Astrocyte (in vitro differentiated cells and primary cell): ENCODE measurements at regions not wholly inside any gene's neighbourhood (a gene's known extent, or its start where the extent isn't known, plus 50 kb on each side); places are given as distances from the start of the nearest gene placed in this dataset.
"Not testable (repeated sequence)": the region's sequence is repeated elsewhere in the genome, so short reads cannot be mapped to it uniquely, and the experiment has no call there.

Experiments
- DNase-seq: peaks from one replicate; pipeline ENCODE4 v3.0.0-alpha.2; 2010; ENCODE audit warnings: low read depth
- FAIRE-seq: peaks from 2 replicates; lab custom pipeline; 2011; peaks lifted over from hg19 to GRCh38; lab: Jason Lieb, UNC
- H2AFZ ChIP-seq: 2 replicates; pipeline ENCODE4 v1.6.0; 2012; ENCODE audit warnings: low read depth, low read length, inconsistent platforms
- H3K27ac ChIP-seq: 2 replicates; pipeline ENCODE4 v1.5.1; 2011; ENCODE audit warnings: low read depth, low read length, inconsistent platforms
- H3K27me3 ChIP-seq: 2 replicates; pipeline ENCODE4 v1.6.0; 2011; ENCODE audit warnings: low read length, inconsistent platforms; ENCODE audit not compliant: insufficient read depth
- H3K36me3 ChIP-seq: 2 replicates; pipeline ENCODE4 v1.5.1; 2011; ENCODE audit warnings: low read length, inconsistent platforms; ENCODE audit not compliant: insufficient read depth
- H3K4me1 ChIP-seq: 2 replicates; pipeline ENCODE4 v1.5.1; 2011; ENCODE audit warnings: low read length, inconsistent platforms; ENCODE audit not compliant: insufficient read depth
- H3K4me2 ChIP-seq: 2 replicates; pipeline ENCODE4 v1.6.0; 2012; ENCODE audit warnings: low read length, inconsistent platforms
- H3K4me3 ChIP-seq: 2 replicates; pipeline ENCODE4 v1.5.1; 2011; ENCODE audit warnings: low read depth, mild to moderate bottlenecking, low read length, inconsistent platforms; ENCODE audit not compliant: insufficient read depth
- H3K79me2 ChIP-seq: 2 replicates; pipeline ENCODE4 v1.6.0; 2012; ENCODE audit warnings: mild to moderate bottlenecking, low read length, inconsistent platforms; ENCODE audit not compliant: insufficient read depth
- H3K9ac ChIP-seq: 2 replicates; pipeline ENCODE4 v1.6.0; 2012; ENCODE audit warnings: mild to moderate bottlenecking, low read length, inconsistent platforms
- H3K9me3 ChIP-seq: 2 replicates; pipeline ENCODE4 v1.5.1; 2012; ENCODE audit warnings: low read depth, mild to moderate bottlenecking, low read length, inconsistent platforms; ENCODE audit not compliant: insufficient read depth
- H4K20me1 ChIP-seq: 2 replicates; pipeline ENCODE4 v1.6.0; 2012; ENCODE audit warnings: low read length, inconsistent platforms; ENCODE audit not compliant: insufficient read depth
- H3K27ac Mint-ChIP-seq: one replicate; pipeline ENCODE4 v1.8.0; 2021; ENCODE audit warnings: mild to moderate bottlenecking, mixed read lengths; ENCODE audit not compliant: unreplicated experiment
- H3K27me3 Mint-ChIP-seq: one replicate; pipeline ENCODE4 v1.8.0; 2021; ENCODE audit warnings: low read depth, mixed read lengths; ENCODE audit not compliant: unreplicated experiment
- H3K36me3 Mint-ChIP-seq: one replicate; pipeline ENCODE4 v1.8.0; 2021; ENCODE audit warnings: low read depth, mixed read lengths; ENCODE audit not compliant: unreplicated experiment
- H3K4me1 Mint-ChIP-seq: one replicate; pipeline ENCODE4 v1.8.0; 2021; ENCODE audit warnings: low read depth, mixed read lengths; ENCODE audit not compliant: unreplicated experiment
- H3K4me3 Mint-ChIP-seq: one replicate; pipeline ENCODE4 v1.8.0; 2021; ENCODE audit warnings: mild to moderate bottlenecking, moderate library complexity, mixed read lengths; ENCODE audit not compliant: unreplicated experiment
- H3K9me3 Mint-ChIP-seq: one replicate; pipeline ENCODE4 v1.8.0; 2021; ENCODE audit warnings: mild to moderate bottlenecking, mixed read lengths; ENCODE audit not compliant: unreplicated experiment
- CTCF ChIP-seq: IDR thresholded peaks from 2 replicates; pipeline ENCODE4 v1.5.1; 2011; ENCODE audit warnings: low read depth, mild to moderate bottlenecking, inconsistent platforms, low read length, moderate library complexity; ENCODE audit not compliant: insufficient read depth
- EZH2 ChIP-seq: IDR thresholded peaks from 2 replicates; pipeline ENCODE4 v1.6.1; 2012; ENCODE audit warnings: mild to moderate bottlenecking, low read length, inconsistent platforms; ENCODE audit not compliant: insufficient read depth

GRCh38 chr7:127473409-127473808 lies 80.9 kb upstream of the ZNF800 start:
- DNase-seq (no peak), FAIRE-seq (no peak)
- H3K27me3 Mint-ChIP-seq: peaks cover 9% of the 10 kb centered on the region
- Histone ChIP-seq H3K4me3 (no peak overlapping the region), H3K27ac (no peak overlapping the region), H4K20me1 (no peaks in the 10 kb centered on the region), H3K36me3 (no peaks in the 10 kb centered on the region), H3K4me1 (no peaks in the 10 kb centered on the region), H3K9ac (no peak overlapping the region), H3K9me3 (no peaks in the 10 kb centered on the region), H3K79me2 (no peaks in the 10 kb centered on the region), H3K27me3 (no peaks in the 10 kb centered on the region), H2AFZ (no peak overlapping the region), H3K4me2 (no peak overlapping the region)
- TF ChIP-seq CTCF: no peak
- TF ChIP-seq EZH2: no peak
- no peak overlapping the region for H3K27ac Mint-ChIP-seq
- no peaks in the 10 kb centered on the region for H3K9me3 Mint-ChIP-seq
- no peaks in the 10 kb centered on the region for H3K4me1 Mint-ChIP-seq
- H3K4me3 Mint-ChIP-seq: no peak overlapping the region
- no peaks in the 10 kb centered on the region for H3K36me3 Mint-ChIP-seq

DNA sequence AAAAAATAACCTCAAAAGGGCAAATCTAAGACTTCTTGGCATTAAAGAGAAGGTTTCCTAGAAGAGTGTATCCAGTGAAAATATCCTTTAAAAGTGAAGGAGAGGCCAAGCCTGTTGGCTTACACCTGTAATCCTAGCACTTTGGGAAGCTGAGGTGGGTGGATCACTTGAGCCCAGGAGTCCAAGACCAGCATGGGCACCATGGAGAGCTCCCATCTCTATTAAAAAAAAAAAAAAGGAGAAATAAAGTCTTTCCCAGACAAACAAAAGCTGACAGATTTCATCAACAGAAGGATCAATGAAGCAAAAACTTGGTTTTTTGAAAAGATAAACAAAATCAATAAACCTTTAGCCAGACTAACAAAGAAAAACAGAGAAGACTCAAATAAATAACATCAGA lies 67.6 kb upstream of the ZNF800 start:
- FAIRE-seq (no peak), DNase-seq (no peak)
- Histone ChIP-seq H4K20me1 (no peaks in the 10 kb centered on the region), H3K9me3 (no peaks in the 10 kb centered on the region), H3K9ac (no peak overlapping the region), H3K79me2 (no peaks in the 10 kb centered on the region), H3K27me3 (no peaks in the 10 kb centered on the region), H3K36me3 (no peaks in the 10 kb centered on the region), H3K27ac (no peak overlapping the region), H3K4me1 (no peaks in the 10 kb centered on the region), H3K4me3 (no peak overlapping the region), H2AFZ (no peak overlapping the region), H3K4me2 (no peak overlapping the region)
- no peaks in the 10 kb centered on the region for H3K4me1 Mint-ChIP-seq
- peaks cover 3% of the 10 kb centered on the region for H3K27me3 Mint-ChIP-seq
- TF ChIP-seq CTCF (no peak), EZH2 (no peak)
- no peaks in the 10 kb centered on the region for H3K36me3 Mint-ChIP-seq
- peaks cover 7% of the 10 kb centered on the region for H3K9me3 Mint-ChIP-seq
- H3K27ac Mint-ChIP-seq: no peak overlapping the region
- no peak overlapping the region for H3K4me3 Mint-ChIP-seq

DNA sequence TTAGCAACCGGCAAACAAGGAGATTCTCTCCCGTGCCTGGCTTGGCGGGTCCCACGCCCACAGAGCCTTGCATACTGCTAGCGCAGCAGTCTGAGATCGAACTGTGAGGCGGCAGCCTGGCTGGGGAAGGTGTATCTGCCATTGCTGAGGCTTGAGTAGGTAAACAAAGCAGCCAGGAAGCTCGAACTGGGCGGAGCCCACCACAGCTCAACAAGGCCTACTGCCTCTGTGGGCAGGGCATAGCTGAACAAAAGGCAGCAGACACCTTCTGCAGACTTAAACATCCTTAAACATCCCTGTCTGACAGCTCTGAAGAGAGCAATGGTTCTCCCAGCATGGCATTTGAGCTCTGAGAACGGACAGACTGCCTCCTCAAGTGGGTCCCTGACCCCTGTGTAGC lies 58.8 kb upstream of the ZNF800 start:
- H3K9ac ChIP-seq, DNase-seq, H3K27ac Mint-ChIP-seq, H3K79me2 ChIP-seq, H3K27me3 ChIP-seq, H3K36me3 ChIP-seq, H2AFZ ChIP-seq, H3K27ac ChIP-seq, FAIRE-seq, H3K4me3 ChIP-seq, H3K4me2 ChIP-seq, H3K4me3 Mint-ChIP-seq, H3K4me1 Mint-ChIP-seq, H4K20me1 ChIP-seq, H3K36me3 Mint-ChIP-seq, H3K4me1 ChIP-seq: not testable (repeated sequence)
- Mint-ChIP-seq H3K9me3 (peaks cover 34% of the 10 kb centered on the region), H3K27me3 (peaks cover 20% of the 10 kb centered on the region)
- H3K9me3 ChIP-seq: peaks cover 12% of the 10 kb centered on the region
